RWPE1 (cell line): ENCODE measurements at regions not wholly inside any gene's neighbourhood (a gene's known extent, or its start where the extent isn't known, plus 50 kb on each side); places are given as distances from the start of the nearest gene placed in this dataset.

ENCODE experiments used
- CTCF ChIA-PET: fragments of 350-600 bp; sonication (Branson Sonifier 250); formaldehyde crosslinking; extraction: SDS; loops from one replicate; lab custom pipeline; 2021; lab: Yijun Ruan, JAX
- POLR2A ChIA-PET: fragments of 400-600 bp; formaldehyde crosslinking; extraction: SDS; loops from one replicate; lab custom pipeline; 2020; ENCODE audit warnings: antibody characterized with exemption; ENCODE audit not compliant: low non-redundant PET; lab: Yijun Ruan, JAX
- DNase-seq: peaks from one replicate; pipeline ENCODE4 v3.0.0; 2012; ENCODE audit warnings: low spot score
- H3K27ac ChIP-seq: fragments of 450-650 bp; 2 replicates; pipeline ENCODE4 v1.5.1; 2017
- TF ChIP-seq, protein P1 (sequence below): fragments of 450-650 bp; conservative IDR thresholded peaks from 2 replicates; pipeline ENCODE4 v1.5.1; 2017; ENCODE audit warnings: low read depth, mild to moderate bottlenecking

DNA sequence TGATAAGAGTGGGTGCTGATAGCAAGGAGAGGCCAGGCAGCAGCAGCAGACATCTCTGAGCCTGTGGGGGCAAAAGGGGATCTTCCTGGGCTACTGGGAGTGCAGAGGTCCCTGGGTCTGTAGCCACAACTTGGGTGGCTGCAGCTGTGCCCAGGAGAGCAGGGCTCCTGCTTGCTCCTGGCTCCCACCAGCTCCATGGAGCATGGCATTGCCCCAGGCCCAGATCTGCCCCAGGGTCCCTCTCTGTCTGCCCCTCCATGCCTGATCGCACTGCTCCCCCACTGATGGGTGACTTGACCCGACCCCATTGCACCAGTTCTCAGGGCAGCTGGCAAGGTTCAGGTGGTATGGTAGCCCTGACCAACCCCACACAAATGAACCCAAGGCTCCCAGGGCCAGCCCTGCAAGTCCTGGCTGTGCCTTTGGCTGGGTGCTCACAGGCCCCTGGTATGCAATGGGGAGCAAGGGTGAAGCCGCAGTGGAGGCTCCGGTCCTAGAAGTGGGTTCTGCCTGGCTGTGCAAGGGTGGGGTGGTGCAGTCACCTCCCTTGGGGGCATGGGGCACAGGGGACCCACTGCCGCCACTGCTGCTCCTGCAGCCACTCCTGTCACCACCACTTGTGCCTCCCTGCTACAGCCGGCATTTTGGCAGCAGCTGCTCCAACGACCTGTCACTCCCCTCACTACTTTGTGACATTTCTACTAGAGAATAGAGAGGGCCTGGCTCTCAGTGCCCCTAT is 184.9 kb downstream of the NPFFR2 start:
- H3K27ac ChIP-seq: no peak overlapping the region
- ChIA-PET CTCF (no interaction called here), POLR2A (no interaction called here)
- TF ChIP-seq, protein P1, sequence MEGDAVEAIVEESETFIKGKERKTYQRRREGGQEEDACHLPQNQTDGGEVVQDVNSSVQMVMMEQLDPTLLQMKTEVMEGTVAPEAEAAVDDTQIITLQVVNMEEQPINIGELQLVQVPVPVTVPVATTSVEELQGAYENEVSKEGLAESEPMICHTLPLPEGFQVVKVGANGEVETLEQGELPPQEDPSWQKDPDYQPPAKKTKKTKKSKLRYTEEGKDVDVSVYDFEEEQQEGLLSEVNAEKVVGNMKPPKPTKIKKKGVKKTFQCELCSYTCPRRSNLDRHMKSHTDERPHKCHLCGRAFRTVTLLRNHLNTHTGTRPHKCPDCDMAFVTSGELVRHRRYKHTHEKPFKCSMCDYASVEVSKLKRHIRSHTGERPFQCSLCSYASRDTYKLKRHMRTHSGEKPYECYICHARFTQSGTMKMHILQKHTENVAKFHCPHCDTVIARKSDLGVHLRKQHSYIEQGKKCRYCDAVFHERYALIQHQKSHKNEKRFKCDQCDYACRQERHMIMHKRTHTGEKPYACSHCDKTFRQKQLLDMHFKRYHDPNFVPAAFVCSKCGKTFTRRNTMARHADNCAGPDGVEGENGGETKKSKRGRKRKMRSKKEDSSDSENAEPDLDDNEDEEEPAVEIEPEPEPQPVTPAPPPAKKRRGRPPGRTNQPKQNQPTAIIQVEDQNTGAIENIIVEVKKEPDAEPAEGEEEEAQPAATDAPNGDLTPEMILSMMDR: no peak
- no peak for DNase-seq

DNA sequence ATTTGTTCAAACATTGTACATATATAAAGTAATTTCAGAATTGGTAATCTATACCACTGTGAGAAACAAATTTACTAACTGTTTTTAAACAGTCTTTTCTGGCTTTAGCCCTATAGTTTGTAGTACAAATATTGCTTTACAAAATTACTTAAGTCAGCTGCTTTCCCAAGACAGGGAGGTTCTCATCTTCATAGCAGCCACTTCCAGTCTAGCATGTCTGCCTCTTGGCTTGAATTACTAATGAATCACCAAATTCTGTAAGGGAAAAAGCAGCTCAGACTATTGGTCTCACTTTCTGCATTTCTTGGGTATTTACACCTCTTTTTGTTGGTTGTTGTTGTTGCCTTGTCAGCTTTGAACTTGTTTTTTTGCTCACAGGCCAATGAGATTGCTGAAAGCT is 187.2 kb downstream of the NPFFR2 start:
- H3K27ac ChIP-seq: no peak overlapping the region
- ChIA-PET CTCF (no interaction called here), POLR2A (no interaction called here)
- no peak for DNase-seq
- TF ChIP-seq, protein P1: no peak
